ENCODE measurements at regions not wholly inside any gene's neighbourhood (a gene's known extent, or its start where the extent isn't known, plus 50 kb on each side); places are given as distances from the start of the nearest gene placed in this dataset.

GRCh38 chr1:221104596-221104995 is 225.4 kb downstream of the HLX start:
- no peak for ATAC-seq

GRCh38 chr1:221105578-221105977 is 226.3 kb downstream of the HLX start:
- ATAC-seq: no peak

More at GRCh38 chr1:221104596-221104995, 225.4 kb downstream of the HLX start:
- TF ChIP-seq ARNTL (CRISPR knock-in tag; IDR thresholded peaks at IDR 0.05; ENCODE audit: borderline replicate concordance, low read depth) (no peak), BACH2 (CRISPR knock-in tag; IDR thresholded peaks at IDR 0.05; ENCODE audit: borderline replicate concordance) (no peak), SNAI2 (CRISPR knock-in tag; IDR thresholded peaks at IDR 0.05) (no peak), RARB (CRISPR knock-in tag; IDR thresholded peaks at IDR 0.05) (no peak), ZC3H10 (CRISPR knock-in tag; IDR thresholded peaks at IDR 0.05) (no peak), CSDC2 (CRISPR knock-in tag; IDR thresholded peaks at IDR 0.05) (no peak), ZNF565 (CRISPR knock-in tag; conservative IDR thresholded peaks at IDR 0.05; ENCODE audit: low read depth) (no peak), ZFP30 (CRISPR knock-in tag; IDR thresholded peaks at IDR 0.05) (no peak), PPARA (CRISPR knock-in tag; IDR thresholded peaks at IDR 0.05; ENCODE audit: borderline replicate concordance) (no peak), ZNF70 (CRISPR knock-in tag; IDR thresholded peaks at IDR 0.05) (no peak), TCF4 (CRISPR knock-in tag; IDR thresholded peaks at IDR 0.05; ENCODE audit: borderline replicate concordance) (no peak), GLIS3 (CRISPR knock-in tag; IDR thresholded peaks at IDR 0.05) (no peak), TSHZ2 (CRISPR knock-in tag; IDR thresholded peaks at IDR 0.05) (no peak), ESRRG (CRISPR knock-in tag; IDR thresholded peaks at IDR 0.05) (no peak), OSR1 (CRISPR knock-in tag; IDR thresholded peaks at IDR 0.05) (no peak)
- TF ChIP-seq, protein P1, sequence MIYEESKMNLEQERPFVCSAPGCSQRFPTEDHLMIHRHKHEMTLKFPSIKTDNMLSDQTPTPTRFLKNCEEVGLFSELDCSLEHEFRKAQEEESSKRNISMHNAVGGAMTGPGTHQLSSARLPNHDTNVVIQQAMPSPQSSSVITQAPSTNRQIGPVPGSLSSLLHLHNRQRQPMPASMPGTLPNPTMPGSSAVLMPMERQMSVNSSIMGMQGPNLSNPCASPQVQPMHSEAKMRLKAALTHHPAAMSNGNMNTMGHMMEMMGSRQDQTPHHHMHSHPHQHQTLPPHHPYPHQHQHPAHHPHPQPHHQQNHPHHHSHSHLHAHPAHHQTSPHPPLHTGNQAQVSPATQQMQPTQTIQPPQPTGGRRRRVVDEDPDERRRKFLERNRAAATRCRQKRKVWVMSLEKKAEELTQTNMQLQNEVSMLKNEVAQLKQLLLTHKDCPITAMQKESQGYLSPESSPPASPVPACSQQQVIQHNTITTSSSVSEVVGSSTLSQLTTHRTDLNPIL (CRISPR knock-in tag; IDR thresholded peaks at IDR 0.05; ENCODE audit: low read depth): no peak
- TF ChIP-seq, protein P2, sequence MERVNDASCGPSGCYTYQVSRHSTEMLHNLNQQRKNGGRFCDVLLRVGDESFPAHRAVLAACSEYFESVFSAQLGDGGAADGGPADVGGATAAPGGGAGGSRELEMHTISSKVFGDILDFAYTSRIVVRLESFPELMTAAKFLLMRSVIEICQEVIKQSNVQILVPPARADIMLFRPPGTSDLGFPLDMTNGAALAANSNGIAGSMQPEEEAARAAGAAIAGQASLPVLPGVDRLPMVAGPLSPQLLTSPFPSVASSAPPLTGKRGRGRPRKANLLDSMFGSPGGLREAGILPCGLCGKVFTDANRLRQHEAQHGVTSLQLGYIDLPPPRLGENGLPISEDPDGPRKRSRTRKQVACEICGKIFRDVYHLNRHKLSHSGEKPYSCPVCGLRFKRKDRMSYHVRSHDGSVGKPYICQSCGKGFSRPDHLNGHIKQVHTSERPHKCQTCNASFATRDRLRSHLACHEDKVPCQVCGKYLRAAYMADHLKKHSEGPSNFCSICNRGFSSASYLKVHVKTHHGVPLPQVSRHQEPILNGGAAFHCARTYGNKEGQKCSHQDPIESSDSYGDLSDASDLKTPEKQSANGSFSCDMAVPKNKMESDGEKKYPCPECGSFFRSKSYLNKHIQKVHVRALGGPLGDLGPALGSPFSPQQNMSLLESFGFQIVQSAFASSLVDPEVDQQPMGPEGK (CRISPR knock-in tag; IDR thresholded peaks at IDR 0.05; ENCODE audit: borderline replicate concordance): no peak
- TF ChIP-seq, protein P3, sequence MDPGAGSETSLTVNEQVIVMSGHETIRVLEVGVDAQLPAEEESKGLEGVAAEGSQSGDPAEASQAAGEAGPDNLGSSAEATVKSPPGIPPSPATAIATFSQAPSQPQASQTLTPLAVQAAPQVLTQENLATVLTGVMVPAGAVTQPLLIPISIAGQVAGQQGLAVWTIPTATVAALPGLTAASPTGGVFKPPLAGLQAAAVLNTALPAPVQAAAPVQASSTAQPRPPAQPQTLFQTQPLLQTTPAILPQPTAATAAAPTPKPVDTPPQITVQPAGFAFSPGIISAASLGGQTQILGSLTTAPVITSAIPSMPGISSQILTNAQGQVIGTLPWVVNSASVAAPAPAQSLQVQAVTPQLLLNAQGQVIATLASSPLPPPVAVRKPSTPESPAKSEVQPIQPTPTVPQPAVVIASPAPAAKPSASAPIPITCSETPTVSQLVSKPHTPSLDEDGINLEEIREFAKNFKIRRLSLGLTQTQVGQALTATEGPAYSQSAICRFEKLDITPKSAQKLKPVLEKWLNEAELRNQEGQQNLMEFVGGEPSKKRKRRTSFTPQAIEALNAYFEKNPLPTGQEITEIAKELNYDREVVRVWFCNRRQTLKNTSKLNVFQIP (CRISPR knock-in tag; IDR thresholded peaks at IDR 0.05; ENCODE audit: borderline replicate concordance, low read depth): no peak

GRCh38 chr1:221106616-221107015 is 227.4 kb downstream of the HLX start:
- no peak for ATAC-seq
- TF ChIP-seq CSRNP3 (CRISPR knock-in tag; IDR thresholded peaks at IDR 0.05): no peak
- TF ChIP-seq, protein P2 (CRISPR knock-in tag; IDR thresholded peaks at IDR 0.05; ENCODE audit: borderline replicate concordance): no peak
- TF ChIP-seq PPARA (CRISPR knock-in tag; IDR thresholded peaks at IDR 0.05; ENCODE audit: borderline replicate concordance): no peak
- TF ChIP-seq ISL1 (CRISPR knock-in tag; IDR thresholded peaks at IDR 0.05): no peak
- no peak for TF ChIP-seq ZNF8 (CRISPR knock-in tag; IDR thresholded peaks at IDR 0.05)
- TF ChIP-seq OSR1 (CRISPR knock-in tag; IDR thresholded peaks at IDR 0.05): no peak
- TF ChIP-seq, protein P1 (CRISPR knock-in tag; IDR thresholded peaks at IDR 0.05; ENCODE audit: low read depth): no peak
- TF ChIP-seq GLIS3 (CRISPR knock-in tag; IDR thresholded peaks at IDR 0.05): no peak
- no peak for TF ChIP-seq SNAI2 (CRISPR knock-in tag; IDR thresholded peaks at IDR 0.05)
- no peak for TF ChIP-seq TSHZ2 (CRISPR knock-in tag; IDR thresholded peaks at IDR 0.05)

More at GRCh38 chr1:221105578-221105977, 226.3 kb downstream of the HLX start:
- TF ChIP-seq ARNTL (CRISPR knock-in tag; IDR thresholded peaks at IDR 0.05; ENCODE audit: borderline replicate concordance, low read depth) (no peak), ZNF70 (CRISPR knock-in tag; IDR thresholded peaks at IDR 0.05) (no peak), TCF4 (CRISPR knock-in tag; IDR thresholded peaks at IDR 0.05; ENCODE audit: borderline replicate concordance) (no peak), GLIS3 (CRISPR knock-in tag; IDR thresholded peaks at IDR 0.05) (no peak), ZFP30 (CRISPR knock-in tag; IDR thresholded peaks at IDR 0.05) (no peak), ZFP3 (CRISPR knock-in tag; IDR thresholded peaks at IDR 0.05) (no peak), RARB (CRISPR knock-in tag; IDR thresholded peaks at IDR 0.05) (no peak), TOX (CRISPR knock-in tag; IDR thresholded peaks at IDR 0.05; ENCODE audit: borderline replicate concordance) (no peak)
